ENCODE measurements at regions not wholly inside any gene's neighbourhood (a gene's known extent, or its start where the extent isn't known, plus 50 kb on each side); places are given as distances from the start of the nearest gene placed in this dataset.

GRCh38 chr20:20933142-20933958 lies 172.8 kb downstream of the LINC00237 start:
- DNase-seq (ENCODE audit: low read depth): no peak

GRCh38 chr20:20932156-20932555 lies 174.0 kb downstream of the LINC00237 start:
- DNase-seq (ENCODE audit: low read depth): no peak

- DNase-seq (ENCODE audit: low read depth): no peak
Measured at GRCh38 chr20:20931632-20932031, 174.5 kb downstream of the LINC00237 start.

GRCh38 chr20:20931024-20931423 lies 175.1 kb downstream of the LINC00237 start:
- DNase-seq (ENCODE audit: low read depth): no peak

- no peak for DNase-seq (ENCODE audit: low read depth)
Measured at GRCh38 chr20:20930500-20930899, 175.7 kb downstream of the LINC00237 start.

- no peak for DNase-seq (ENCODE audit: low read depth)
Measured at GRCh38 chr20:20929341-20929740, 176.8 kb downstream of the LINC00237 start.

- no peak for DNase-seq (ENCODE audit: low read depth)
Measured at GRCh38 chr20:20926222-20926905, 179.8 kb downstream of the LINC00237 start.

- DNase-seq (ENCODE audit: low read depth): no peak
Measured at GRCh38 chr20:20920433-20920832, 185.7 kb downstream of the LINC00237 start.

GRCh38 chr20:20915844-20916243 lies 190.3 kb downstream of the LINC00237 start:
- no peak for DNase-seq (ENCODE audit: low read depth)

- no peak for DNase-seq (ENCODE audit: low read depth)
Measured at GRCh38 chr20:20904501-20904831, 192.0 kb upstream of the RALGAPA2 start.

GRCh38 chr20:20903773-20904500 lies 191.5 kb upstream of the RALGAPA2 start:
- no peak for DNase-seq (ENCODE audit: low read depth)

GRCh38 chr20:20897922-20898321 lies 185.5 kb upstream of the RALGAPA2 start:
- no peak for DNase-seq (ENCODE audit: low read depth)

- DNase-seq (ENCODE audit: low read depth): no peak
Measured at GRCh38 chr20:20897145-20897544, 184.7 kb upstream of the RALGAPA2 start.

GRCh38 chr20:20896606-20897005 lies 184.2 kb upstream of the RALGAPA2 start:
- DNase-seq (ENCODE audit: low read depth): no peak

GRCh38 chr20:20895537-20895936 lies 183.1 kb upstream of the RALGAPA2 start:
- no peak for DNase-seq (ENCODE audit: low read depth)

- DNase-seq (ENCODE audit: low read depth): no peak
Measured at GRCh38 chr20:20894753-20895152, 182.3 kb upstream of the RALGAPA2 start.

- DNase-seq (ENCODE audit: low read depth): no peak
Measured at GRCh38 chr20:20894280-20894679, 181.8 kb upstream of the RALGAPA2 start.

GRCh38 chr20:20892328-20892727 lies 179.9 kb upstream of the RALGAPA2 start:
- DNase-seq (ENCODE audit: low read depth): no peak

GRCh38 chr20:20890751-20891150 lies 178.3 kb upstream of the RALGAPA2 start:
- no peak for DNase-seq (ENCODE audit: low read depth)

GRCh38 chr20:20888936-20889335 lies 176.5 kb upstream of the RALGAPA2 start:
- no peak for DNase-seq (ENCODE audit: low read depth)

GRCh38 chr20:20888266-20888656 lies 175.8 kb upstream of the RALGAPA2 start:
- no peak for DNase-seq (ENCODE audit: low read depth)

- DNase-seq (ENCODE audit: low read depth): no peak
Measured at GRCh38 chr20:20887593-20888265, 175.3 kb upstream of the RALGAPA2 start.

Data from ELR (cell line).